HG02840 (cell line): ENCODE measurements at regions not wholly inside any gene's neighbourhood (a gene's known extent, or its start where the extent isn't known, plus 50 kb on each side); places are given as distances from the start of the nearest gene placed in this dataset.

Experiments used
- ATAC-seq: cut with Tn5 transposase; IDR thresholded peaks from one replicate; pipeline ENCODE4 v1.9.1; 2021; ENCODE audit warnings: mild to moderate bottlenecking, moderate library complexity, moderate number of reproducible peaks; ENCODE audit not compliant: unreplicated experiment, low FRiP score

GRCh38 chr15:38042707-38043445 is 108.4 kb downstream of the TMCO5A start:
- ATAC-seq = no peak

- ATAC-seq = no peak
Observed at GRCh38 chr15:38046257-38047051, 112.0 kb downstream of the TMCO5A start.

- ATAC-seq = peak; percentile 49
Observed at GRCh38 chr15:38048001-38048455, 113.6 kb downstream of the TMCO5A start.

GRCh38 chr15:38049891-38050290 is 115.5 kb downstream of the TMCO5A start:
- no peak for ATAC-seq

GRCh38 chr15:38050529-38051448 is 116.3 kb downstream of the TMCO5A start:
- no peak for ATAC-seq

GRCh38 chr15:38053205-38053604 is 118.8 kb downstream of the TMCO5A start:
- ATAC-seq = no peak

DNA sequence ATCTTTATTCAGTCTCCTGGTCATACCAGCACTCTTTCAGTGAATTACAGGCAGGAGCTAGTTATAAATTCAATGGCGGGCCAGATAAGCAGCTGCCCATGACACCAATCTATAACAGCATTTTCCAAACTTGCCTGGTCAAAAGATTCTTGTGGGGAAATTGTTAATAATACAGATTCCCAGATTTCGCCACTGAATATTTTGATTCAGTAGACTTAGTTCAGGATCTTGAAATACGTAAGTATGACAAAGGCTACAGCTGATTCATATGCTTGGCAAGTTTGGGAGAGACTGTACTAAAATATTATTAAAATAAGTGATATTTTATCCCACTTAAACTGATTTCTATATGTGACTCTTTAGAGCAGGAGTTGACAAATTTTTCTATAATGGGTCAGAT is 119.3 kb downstream of the TMCO5A start:
- no peak for ATAC-seq

GRCh38 chr15:38054488-38054887 is 120.0 kb downstream of the TMCO5A start:
- no peak for ATAC-seq

GRCh38 chr15:38058596-38059075 is 124.2 kb downstream of the TMCO5A start:
- no peak for ATAC-seq

DNA sequence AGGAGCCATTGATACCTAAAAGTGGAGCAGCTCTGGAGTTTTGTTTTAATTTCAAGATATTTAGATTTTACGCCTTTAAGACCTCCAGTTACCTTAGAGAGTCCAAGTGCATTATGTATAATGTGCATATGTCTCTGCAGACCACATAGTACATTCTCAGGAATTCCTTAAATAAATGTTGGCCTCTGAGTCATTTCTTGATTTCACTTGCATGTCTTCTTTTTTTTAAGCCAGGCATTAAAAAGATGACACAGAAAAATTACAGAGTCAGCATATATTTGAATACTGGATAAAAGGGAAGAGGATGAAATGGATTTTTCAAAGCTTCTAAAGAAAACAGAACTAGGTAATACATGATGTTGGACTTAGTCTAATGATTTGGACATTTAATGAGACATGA is 125.2 kb downstream of the TMCO5A start:
- no peak for ATAC-seq

DNA sequence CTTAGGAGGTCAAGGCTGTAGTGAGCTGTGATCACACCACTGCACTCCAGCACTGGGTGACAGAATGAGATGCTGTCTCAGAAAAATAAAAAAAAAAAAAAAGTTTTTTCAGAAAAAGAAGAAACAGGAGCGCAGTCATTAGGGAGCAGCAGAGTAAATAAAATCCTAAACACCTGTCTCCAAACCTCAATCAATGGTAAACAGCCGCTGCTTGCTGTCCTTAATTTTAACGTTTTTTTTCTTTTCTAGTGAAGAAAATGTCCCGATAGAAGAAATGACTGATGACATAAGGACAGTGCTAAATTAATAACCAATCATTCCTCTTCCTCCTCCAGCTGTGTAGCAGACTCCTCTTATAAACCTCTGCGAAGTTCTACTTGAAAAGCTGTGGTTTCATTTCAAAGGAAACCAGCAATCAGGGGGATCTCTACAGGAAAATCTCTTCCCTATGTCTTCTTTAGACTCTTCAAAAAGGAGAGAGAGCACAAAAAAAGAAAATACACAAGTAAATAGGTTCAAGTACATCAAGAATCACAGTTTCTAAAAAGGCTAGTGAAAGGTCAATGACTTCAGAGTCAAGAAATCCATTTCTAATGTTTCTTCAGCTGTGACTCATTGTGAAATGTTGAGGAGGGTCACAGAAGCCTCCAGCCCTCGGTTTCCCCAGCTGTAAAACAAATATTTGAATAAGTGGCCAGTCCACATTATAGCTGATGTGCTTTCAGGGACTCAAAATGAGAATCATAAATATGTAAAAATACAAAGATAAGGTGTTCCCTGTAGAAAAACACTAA is 127.6 kb downstream of the TMCO5A start:
- ATAC-seq = no peak

DNA sequence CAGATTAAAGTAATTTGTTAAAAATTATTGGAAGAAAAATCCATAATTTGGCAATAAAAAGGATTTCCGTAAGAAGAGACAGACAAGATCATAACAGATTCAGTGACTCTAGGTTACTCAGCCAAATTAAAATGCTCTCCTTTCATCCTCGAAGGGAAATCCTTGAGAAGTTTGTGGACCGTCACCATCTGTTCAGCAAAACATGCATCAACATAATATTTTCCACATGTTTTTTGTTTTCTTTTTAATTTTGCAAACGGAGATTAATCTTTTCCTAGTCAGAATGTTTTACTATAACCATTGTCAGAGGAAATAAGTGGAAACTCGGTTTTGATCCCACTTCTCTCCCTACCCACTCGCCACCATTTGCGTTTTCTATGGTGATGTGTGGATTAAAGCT is 128.3 kb downstream of the TMCO5A start:
- ATAC-seq = no peak

DNA sequence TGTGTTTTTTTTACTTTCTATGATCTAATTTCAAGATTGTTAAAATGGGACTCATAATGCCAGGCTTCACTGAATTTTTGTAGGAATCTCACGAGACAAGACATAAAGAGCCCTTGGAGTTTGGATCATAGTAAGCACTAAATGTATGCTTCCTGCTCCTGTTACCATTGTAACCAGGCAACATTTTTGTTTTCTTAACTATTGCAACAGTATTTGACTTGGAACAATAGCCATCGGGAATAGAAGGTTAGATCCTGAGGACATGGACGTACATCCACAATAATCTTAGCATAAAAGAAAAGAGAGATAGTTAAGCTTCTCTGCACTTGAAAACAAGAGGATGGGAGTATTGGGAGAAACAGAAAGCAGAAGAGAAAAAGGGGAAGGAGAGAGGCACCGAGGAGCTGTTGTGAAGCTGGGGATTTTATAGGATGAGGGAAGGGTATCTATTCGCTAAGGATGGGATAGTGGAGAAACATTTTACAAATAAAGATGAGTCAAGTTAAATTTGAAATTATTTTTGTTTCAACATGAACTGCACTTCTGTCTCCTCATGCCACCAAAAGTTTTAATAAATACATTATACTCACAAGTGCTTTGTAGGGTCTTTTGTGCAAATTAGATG is 131.4 kb downstream of the TMCO5A start:
- ATAC-seq = no peak

DNA sequence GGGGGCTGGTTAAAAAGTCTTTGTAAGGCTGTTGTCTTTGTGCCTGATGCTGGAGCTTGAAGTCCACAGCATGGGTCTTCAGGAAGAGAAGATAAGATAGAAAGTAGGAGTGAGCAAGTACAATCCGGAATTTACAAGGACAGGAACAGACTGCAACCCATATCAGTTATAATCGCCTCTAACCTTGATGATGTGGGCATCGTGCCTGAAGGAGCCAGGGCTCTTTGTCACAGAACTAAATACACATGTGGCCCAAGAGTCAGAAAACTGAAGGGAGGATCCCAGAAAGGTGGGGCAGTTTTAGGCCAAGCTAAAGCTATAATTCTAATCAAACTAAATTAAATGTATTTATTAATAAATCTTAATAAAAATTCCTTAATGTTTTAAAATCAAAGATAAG is 132.2 kb downstream of the TMCO5A start:
- ATAC-seq = no peak

GRCh38 chr15:38068626-38069391 is 134.4 kb downstream of the TMCO5A start:
- peak; percentile 80 for ATAC-seq

DNA sequence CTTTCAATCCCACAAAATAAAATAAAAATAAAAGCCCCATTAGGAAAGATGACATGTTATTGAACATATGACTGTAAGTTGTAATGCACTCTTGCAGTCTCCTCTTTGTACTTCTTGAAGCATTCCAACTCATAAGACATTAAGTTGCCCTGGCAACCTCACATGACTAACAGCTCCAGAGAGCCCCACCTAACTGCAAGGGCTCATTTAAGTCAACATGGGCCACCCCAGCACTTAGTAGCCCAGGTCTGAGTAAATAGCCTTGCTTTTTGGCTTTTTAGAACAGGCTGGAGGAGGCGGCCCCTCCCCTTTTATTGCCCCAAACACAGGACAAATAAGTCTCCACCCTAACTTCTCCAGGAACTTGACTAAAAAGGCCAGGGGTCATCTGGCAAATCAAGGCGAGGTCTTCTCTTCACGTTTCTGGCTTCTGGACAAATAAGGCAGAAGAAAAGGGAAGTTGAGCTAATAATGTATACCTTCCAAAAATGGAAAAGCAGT is 135.1 kb downstream of the TMCO5A start:
- ATAC-seq = no peak

DNA sequence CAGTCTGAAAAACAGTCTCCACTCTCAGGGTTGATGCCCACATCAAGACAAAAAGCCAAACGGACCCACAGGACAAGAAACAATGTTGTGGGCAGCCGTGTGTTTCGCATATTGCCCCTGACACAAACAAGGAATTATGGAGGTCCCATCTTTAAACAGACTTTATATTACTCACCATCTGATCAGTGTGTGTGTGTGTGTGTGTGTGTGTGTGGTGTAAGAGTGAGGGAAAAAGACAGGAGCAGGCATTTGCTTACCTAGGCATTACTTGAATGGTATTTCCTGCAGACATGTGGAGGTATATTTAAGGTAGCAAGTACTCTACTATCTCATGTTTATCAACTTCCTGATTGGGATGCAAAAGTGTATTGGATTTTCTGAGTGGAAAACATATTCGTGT is 136.3 kb downstream of the TMCO5A start:
- no peak for ATAC-seq

DNA sequence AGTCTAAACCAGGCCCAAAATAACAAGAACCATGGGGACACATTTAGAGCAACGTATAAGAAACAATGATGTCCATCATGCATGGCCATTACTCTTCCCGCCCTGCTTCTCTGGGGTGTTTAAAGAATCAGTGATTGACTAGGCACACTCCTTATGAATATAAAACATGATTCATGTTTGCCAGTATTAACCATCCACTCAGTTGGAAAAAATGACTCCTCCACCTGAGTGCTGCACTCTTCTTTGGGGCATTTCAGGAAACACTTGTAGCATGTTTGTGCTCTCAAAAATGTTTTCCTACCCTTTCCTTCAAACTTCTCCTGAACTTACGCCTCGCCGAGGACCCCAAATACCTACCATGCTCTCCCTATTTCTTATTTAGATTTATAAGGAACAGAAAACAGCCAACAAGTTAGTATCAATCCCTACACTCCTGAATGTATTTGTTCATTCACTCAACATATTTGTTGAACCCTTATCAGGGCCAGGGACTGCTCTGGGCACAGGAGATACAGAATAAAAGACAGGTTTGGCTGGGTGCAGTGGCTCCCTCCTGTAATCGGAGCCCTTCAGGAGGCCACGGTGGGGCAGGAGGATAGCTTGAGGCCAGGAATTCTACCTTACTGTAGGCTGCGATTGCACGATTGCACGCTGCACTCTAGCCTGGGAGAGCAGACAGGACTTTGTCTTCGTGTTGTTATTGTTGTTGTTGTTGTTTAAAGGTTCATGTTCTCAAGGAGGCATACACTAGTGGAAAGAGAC is 137.0 kb downstream of the TMCO5A start:
- ATAC-seq = no peak
